Esophagus squamous epithelium (tissue), 5 donors: ENCODE measurements at regions not wholly inside any gene's neighbourhood (a gene's known extent, or its start where the extent isn't known, plus 50 kb on each side); places are given as distances from the start of the nearest gene placed in this dataset.

Source experiments
- DNase-seq: peaks from one replicate; lab custom pipeline; 2025; lab: John Stamatoyannopoulos, UW
- H3K27ac ChIP-seq, 4 donors: fragments of 200-600 bp; sonication (generic); one replicate each; pipeline ENCODE4 v1.5.1; 2016 to 2019; ENCODE audit warnings: mild to moderate bottlenecking in 1 of 4
- H3K27me3 ChIP-seq, 4 donors: fragments of 200-600 bp; sonication (generic); 1 replicate in 3 of 4; 2 replicates in 1 of 4; pipeline versions ENCODE4 v1.5.1 to v1.6.0; 2017 to 2021; ENCODE audit warnings: antibody characterized with exemption in 1 of 4
- H3K36me3 ChIP-seq, 3 donors: fragments of 200-600 bp; sonication (generic); one replicate each; pipeline ENCODE4 v1.5.1; 2016 to 2019
- H3K4me1 ChIP-seq, 3 donors: fragments of 200-600 bp; sonication (generic); one replicate each; pipeline ENCODE4 v1.5.1; 2017 to 2019
- H3K4me3 ChIP-seq, 4 donors: fragments of 200-600 bp; sonication (generic); 1 replicate in 3 of 4; 2 replicates in 1 of 4; pipeline ENCODE4 v1.5.1; 2016 to 2019; ENCODE audit warnings: mild to moderate bottlenecking in 2 of 4, moderate library complexity in 1 of 4
- H3K9me3 ChIP-seq, 3 donors: fragments of 200-600 bp; sonication (generic); one replicate each; pipeline ENCODE4 v1.5.1; 2016 to 2019
- CTCF ChIP-seq, 6 experiments: fragments of 450-650 bp in 4 of 6; fragments of 200-600 bp in 2 of 6; sonication (generic) in 2 of 6; IDR thresholded peaks; one replicate each; pipeline ENCODE4 v1.5.1; 2016 to 2019; ENCODE audit warnings: antibody characterized with exemption in 6 of 6, mild to moderate bottlenecking in 4 of 6, moderate library complexity in 4 of 6
- POLR2A ChIP-seq, 4 donors: fragments of 450-650 bp; IDR thresholded peaks; one replicate each; pipeline ENCODE4 v1.6.1; 2017; ENCODE audit warnings: antibody characterized with exemption in 4 of 4, mild to moderate bottlenecking in 4 of 4, moderate library complexity in 3 of 4
- WGBS, 2 donors: methylation state at CpG; one replicate each; pipeline ENCODE4 v1.1.5; 2018; 5-methylcytosine and 5-hydroxymethylcytosine counted together
- intact Hi-C: fragments of 100-400 bp; cut with DNase I; formaldehyde crosslinking; loops from one replicate; pipeline ENCODE4 v1.15.0; 2022
- donor health status: DM: yes; HTN: yes; CAD: no.

- TF ChIP-seq CTCF (IDR thresholded peaks at IDR 0.05): no peak
- TF ChIP-seq POLR2A (IDR thresholded peaks at IDR 0.05): no peak
- Histone ChIP-seq H3K27ac (no peak overlapping the region), H3K4me1 (peaks cover 0 to under 1% (median 0%) of the 10 kb centered on the region in 3 donors), H3K4me3 (no peak overlapping the region), H3K36me3 (no peaks in the 10 kb centered on the region), H3K9me3 (no peaks in the 10 kb centered on the region), H3K27me3 (peaks cover 0 to 61% (median 0%) of the 10 kb centered on the region in 4 donors)
- WGBS, 2 donors: 83 to 87% methylated on average over 5 of the region's 5 CpGs
- intact Hi-C loops: no loop called here
- no peak for DNase-seq
Measured at GRCh38 chr1:4023678-4024077, 123.6 kb upstream of the C1orf174 start.

GRCh38 chr1:4024811-4025210, 124.7 kb upstream of the C1orf174 start:
- TF ChIP-seq POLR2A (IDR thresholded peaks at IDR 0.05) (no peak), CTCF (IDR thresholded peaks at IDR 0.05) (no peak)
- Histone ChIP-seq H3K27me3 (peaks cover 0 to 55% (median 0%) of the 10 kb centered on the region in 4 donors), H3K4me3 (no peak overlapping the region), H3K4me1 (no peaks in the 10 kb centered on the region), H3K36me3 (no peaks in the 10 kb centered on the region), H3K9me3 (no peaks in the 10 kb centered on the region), H3K27ac (no peak overlapping the region)
- intact Hi-C loops: no loop called here
- no peak for DNase-seq

GRCh38 chr1:4025752-4026151, 125.7 kb upstream of the C1orf174 start:
- H3K27ac ChIP-seq: no peak overlapping the region

GRCh38 chr1:4027008-4027407, 126.9 kb upstream of the C1orf174 start:
- 29 to 63% methylated on average over 3 to 11 of the region's 11 CpGs for WGBS, 2 donors
- Histone ChIP-seq H3K9me3 (no peaks in the 10 kb centered on the region), H3K4me3 (no peak overlapping the region), H3K36me3 (no peaks in the 10 kb centered on the region), H3K4me1 (no peaks in the 10 kb centered on the region), H3K27ac (no peak overlapping the region), H3K27me3 (peaks cover 0 to 54% (median 0%) of the 10 kb centered on the region in 4 donors)
- no peak for DNase-seq
- intact Hi-C loops: no loop called here
- TF ChIP-seq CTCF (IDR thresholded peaks at IDR 0.05) (no peak), POLR2A (IDR thresholded peaks at IDR 0.05) (no peak)

More at GRCh38 chr1:4025752-4026151, 125.7 kb upstream of the C1orf174 start:
- Histone ChIP-seq H3K36me3 (no peaks in the 10 kb centered on the region), H3K27me3 (peaks cover 0 to 50% (median 0%) of the 10 kb centered on the region in 4 donors), H3K4me3 (no peak overlapping the region), H3K4me1 (no peaks in the 10 kb centered on the region), H3K9me3 (no peaks in the 10 kb centered on the region)
- no peak for DNase-seq
- TF ChIP-seq POLR2A (IDR thresholded peaks at IDR 0.05) (no peak), CTCF (IDR thresholded peaks at IDR 0.05) (no peak)
- 64 to 72% methylated on average over 5 of the region's 5 CpGs for WGBS, 2 donors
- intact Hi-C loops: no loop called here

- H3K4me3 ChIP-seq: no peak overlapping the region
- no peaks in the 10 kb centered on the region for H3K4me1 ChIP-seq
- intact Hi-C loops: no loop called here
- H3K27me3 ChIP-seq: peaks cover 0 to 60% (median 0%) of the 10 kb centered on the region in 4 donors
- no peak for DNase-seq
- 22 to 39% methylated on average over 14 to 16 of the region's 16 CpGs for WGBS, 2 donors
- no peak for TF ChIP-seq POLR2A (IDR thresholded peaks at IDR 0.05)
- no peak for TF ChIP-seq CTCF (IDR thresholded peaks at IDR 0.05)
- H3K36me3 ChIP-seq: no peaks in the 10 kb centered on the region
- H3K27ac ChIP-seq: no peak overlapping the region
- no peaks in the 10 kb centered on the region for H3K9me3 ChIP-seq
Measured at GRCh38 chr1:4027492-4028138, 127.5 kb upstream of the C1orf174 start.
